ENCODE measurements at regions not wholly inside any gene's neighbourhood (a gene's known extent, or its start where the extent isn't known, plus 50 kb on each side); places are given as distances from the start of the nearest gene placed in this dataset.

DNA sequence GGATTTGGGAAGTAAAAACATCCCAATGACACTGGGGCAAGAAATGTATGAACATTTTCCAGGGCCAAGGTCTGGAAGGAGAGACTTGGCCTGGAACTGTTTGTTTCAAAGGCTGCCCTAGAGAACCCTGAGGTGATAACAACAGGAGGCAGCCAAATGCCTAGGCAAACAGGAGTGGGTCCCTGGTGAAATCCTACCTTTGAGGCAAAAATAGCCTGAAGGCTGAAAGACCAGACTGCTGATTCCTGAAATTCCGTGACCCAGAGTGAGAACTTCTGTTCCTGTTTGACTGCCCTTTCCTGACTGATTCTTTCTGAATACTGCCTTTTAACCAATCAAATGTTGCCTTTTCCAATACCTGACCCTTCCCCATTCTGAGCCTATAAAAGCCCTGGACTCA, 196.4 kb downstream of the NSUN3 start:
- Histone ChIP-seq H3K4me3 (ENCODE audit: extremely low read depth in 1 of 4, insufficient read depth in 2 of 4, low read depth in 3 of 4, low read length in 4 of 4) (no peak overlapping the region), H3K79me1 (ENCODE audit: low read depth, low read length) (no peaks in the 10 kb centered on the region), H3K27me3 (replicated peaks in 1 of 4; ENCODE audit: control insufficient read depth in 3 of 4, extremely low read depth in 1 of 4, insufficient read depth in 3 of 4, low read length in 3 of 4) (no peaks in the 10 kb centered on the region), H2BK20ac (ENCODE audit: low read length) (no peak overlapping the region), H2AFZ (ENCODE audit: low read length) (no peak overlapping the region; the same call in 1 of the 2 replicates), H2AK5ac (ENCODE audit: low read depth, low read length) (no peak overlapping the region), H4K5ac (ENCODE audit: insufficient read length, low read depth, low read length) (no peak overlapping the region), H3K4me2 (ENCODE audit: insufficient read depth in 1 of 2, low read depth in 2 of 2, low read length in 2 of 2) (no peak overlapping the region), H3K56ac (replicated peaks; ENCODE audit: insufficient read length, low read depth, low read length) (no peak overlapping the region), H3K23me2 (ENCODE audit: low read depth, low read length) (no peaks in the 10 kb centered on the region), H3K79me2 (ENCODE audit: control insufficient read depth in 1 of 2, insufficient read depth in 2 of 2, low read length in 2 of 2) (no peaks in the 10 kb centered on the region), H4K20me1 (replicated peaks in 1 of 2; ENCODE audit: control insufficient read depth in 1 of 2, insufficient read depth in 2 of 2, low read length in 2 of 2) (no peaks in the 10 kb centered on the region), H2BK120ac (replicated peaks; ENCODE audit: low read depth, low read length) (no peak overlapping the region), H3K14ac (ENCODE audit: insufficient read length) (no peak overlapping the region), H3K4ac (replicated peaks; ENCODE audit: insufficient read length, low read depth, low read length) (no peak overlapping the region), H3K23ac (ENCODE audit: insufficient read length) (no peak overlapping the region), H2BK15ac (ENCODE audit: low read length) (no peak overlapping the region), H2BK12ac (ENCODE audit: low read depth, low read length) (no peak overlapping the region), H3K27ac (ENCODE audit: low read depth, low read length) (no peak overlapping the region), H3K9me3 (ENCODE audit: insufficient read depth in 2 of 2, low read depth in 1 of 2, low read length in 1 of 2) (no peaks in the 10 kb centered on the region), H3K4me1 (replicated peaks in 1 of 4; ENCODE audit: control insufficient read depth in 3 of 4, insufficient read depth in 4 of 4, low read length in 3 of 4) (peaks cover 0 to 4% (median 0%) of the 10 kb centered on the region in 4 experiments; a peak in 2 of 7 replicates), H3K36me3 (ENCODE audit: control insufficient read depth in 2 of 4, insufficient read depth in 4 of 4, low read length in 3 of 4) (no peaks in the 10 kb centered on the region), H4K91ac (replicated peaks; ENCODE audit: insufficient read length, low read length) (no peak overlapping the region), H3K9ac (replicated peaks in 1 of 4; ENCODE audit: extremely low read depth in 1 of 4, low read depth in 3 of 4, low read length in 3 of 4) (no peak overlapping the region), H4K8ac (ENCODE audit: extremely low read depth, insufficient read depth, low read length) (no peak overlapping the region), H3K18ac (ENCODE audit: extremely low read depth, low read length) (no peak overlapping the region), H2BK5ac (ENCODE audit: low read depth, low read length) (no peak overlapping the region)
- ChIA-PET POLR2A (ENCODE audit: partially characterized antibody) (interaction anchor here (1.2 kb wide), 1 partner anchor 9 kb away, joined by 3 read pairs; no protein-coding TSS in a partner anchor), CTCF (ENCODE audit: partially characterized antibody) (interaction anchor here (3.3 kb wide), 1 partner anchor 10 kb away, joined by 10 read pairs; no protein-coding TSS in a partner anchor)
- DNase-seq (ENCODE audit: low read depth in 1 of 2, low spot score in 2 of 2): no peak
- 79% methylated on average over 1 of the region's 1 CpG; no CpG with 5 or more reads in 1 of the 2 experiments for WGBS, 2 experiments (ENCODE audit: extremely low coverage in 1 of 2, insufficient coverage in 1 of 2, insufficient read length in 1 of 2, insufficient replicate concordance in 2 of 2, low coverage in 1 of 2, low lambda C conversion rate in 2 of 2, missing lambda C conversion rate in 1 of 2)
- TF ChIP-seq JUN (IDR thresholded peaks at IDR 0.05; ENCODE audit: low read depth, low read length) (no peak), ZNF274 (IDR thresholded peaks at IDR 0.05; ENCODE audit: borderline replicate concordance, extremely low read depth, low read length) (no peak), EZH2 (IDR thresholded peaks at IDR 0.05; ENCODE audit: low read depth, low read length, severe bottlenecking) (no peak), SIX5 (IDR thresholded peaks at IDR 0.05; ENCODE audit: low read depth, low read length) (no peak), MAFK (IDR thresholded peaks at IDR 0.05; ENCODE audit: low read depth, low read length) (no peak), HDAC2 (IDR thresholded peaks at IDR 0.05; ENCODE audit: borderline replicate concordance in 1 of 2, low read depth in 2 of 2, low read length in 2 of 2) (no peak), PHF8 (conservative IDR thresholded peaks at IDR 0.05; ENCODE audit: low read depth, low read length) (no peak), CBX8 (IDR thresholded peaks at IDR 0.05; ENCODE audit: borderline replicate concordance, low read depth, low read length) (no peak), SP1 (IDR thresholded peaks at IDR 0.05; ENCODE audit: low read depth, low read length) (no peak)
- FAIRE-seq: no peak

Data from H1 (cell line).